Upper lobe of left lung (tissue), 4 donors: ENCODE measurements at regions not wholly inside any gene's neighbourhood (a gene's known extent, or its start where the extent isn't known, plus 50 kb on each side); places are given as distances from the start of the nearest gene placed in this dataset.
A peak's percentile ranks its signal among the peaks of the same experiment; 100 is the strongest.

Experiments used
- EP300 ChIP-seq, 4 donors: sonication (generic); formaldehyde crosslinking; IDR thresholded peaks; one replicate each; pipeline ENCODE4 v1.5.1; 2017; ENCODE audit warnings: antibody characterized with exemption in 4 of 4, control low read depth in 2 of 4
- POLR2A ChIP-seq, 4 donors: fragments of 450-650 bp; IDR thresholded peaks; one replicate each; pipeline ENCODE4 v1.5.1; 2016 to 2017; ENCODE audit warnings: antibody characterized with exemption in 4 of 4, mild to moderate bottlenecking in 2 of 4
- POLR2AphosphoS5 ChIP-seq, 2 donors: sonication (generic); formaldehyde crosslinking; IDR thresholded peaks; one replicate each; pipeline ENCODE4 v1.5.1; 2017; ENCODE audit warnings: antibody characterized with exemption in 2 of 2
- TF ChIP-seq, protein P1 (sequence below), 6 experiments: fragments of 450-650 bp in 4 of 6; fragments of 200-600 bp in 2 of 6; sonication (generic) in 2 of 6; IDR thresholded peaks; one replicate each; pipeline ENCODE4 v1.5.1; 2016 to 2019; ENCODE audit warnings: antibody characterized with exemption in 6 of 6

DNA sequence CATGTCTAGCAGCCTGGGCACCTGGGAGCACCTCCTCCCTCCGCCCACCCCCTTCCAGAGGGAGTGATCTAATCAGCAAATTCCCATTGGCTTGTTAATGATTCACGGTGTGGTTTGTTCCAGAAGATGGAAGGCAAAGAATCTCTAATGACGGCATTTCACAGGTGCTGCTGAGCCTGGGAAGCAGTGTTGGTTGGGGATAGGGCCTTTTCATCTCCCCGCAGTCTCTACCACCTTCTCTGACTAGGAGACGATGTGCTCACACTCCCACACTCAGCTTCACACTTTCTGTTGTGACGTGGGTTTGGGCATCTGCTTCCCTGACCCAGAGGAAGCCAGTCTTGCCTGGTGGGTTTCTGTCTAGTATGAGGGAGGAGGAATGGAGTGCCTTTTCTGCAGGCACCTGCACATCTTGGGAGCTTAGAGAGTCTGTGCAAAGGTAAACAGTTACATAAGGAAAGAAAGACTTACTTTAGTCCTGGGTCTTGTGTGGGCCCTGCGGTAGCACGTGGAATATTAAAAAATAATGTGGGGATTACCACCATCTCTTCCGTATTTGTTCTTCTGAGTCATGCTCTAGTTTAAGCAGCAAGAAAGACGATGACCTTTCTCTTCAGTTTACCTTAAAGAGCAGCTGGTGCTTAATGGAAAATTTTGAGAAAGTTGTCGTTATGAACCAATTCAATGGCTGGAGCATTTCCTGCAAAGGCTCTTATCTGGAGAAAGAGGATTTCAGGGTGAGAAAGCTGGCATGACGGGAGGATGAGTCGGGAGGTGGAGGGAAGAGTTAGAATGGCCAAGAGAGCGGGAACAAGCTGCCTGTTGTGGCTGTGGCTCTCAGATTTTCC is 70.6 kb upstream of the ARHGAP5 start:
- TF ChIP-seq POLR2AphosphoS5 (IDR thresholded peaks at IDR 0.05) (no peak), EP300 (IDR thresholded peaks at IDR 0.05) (peak in 1 of 4 donors; percentile 64), POLR2A (IDR thresholded peaks at IDR 0.05) (no peak)
- TF ChIP-seq, protein P1, sequence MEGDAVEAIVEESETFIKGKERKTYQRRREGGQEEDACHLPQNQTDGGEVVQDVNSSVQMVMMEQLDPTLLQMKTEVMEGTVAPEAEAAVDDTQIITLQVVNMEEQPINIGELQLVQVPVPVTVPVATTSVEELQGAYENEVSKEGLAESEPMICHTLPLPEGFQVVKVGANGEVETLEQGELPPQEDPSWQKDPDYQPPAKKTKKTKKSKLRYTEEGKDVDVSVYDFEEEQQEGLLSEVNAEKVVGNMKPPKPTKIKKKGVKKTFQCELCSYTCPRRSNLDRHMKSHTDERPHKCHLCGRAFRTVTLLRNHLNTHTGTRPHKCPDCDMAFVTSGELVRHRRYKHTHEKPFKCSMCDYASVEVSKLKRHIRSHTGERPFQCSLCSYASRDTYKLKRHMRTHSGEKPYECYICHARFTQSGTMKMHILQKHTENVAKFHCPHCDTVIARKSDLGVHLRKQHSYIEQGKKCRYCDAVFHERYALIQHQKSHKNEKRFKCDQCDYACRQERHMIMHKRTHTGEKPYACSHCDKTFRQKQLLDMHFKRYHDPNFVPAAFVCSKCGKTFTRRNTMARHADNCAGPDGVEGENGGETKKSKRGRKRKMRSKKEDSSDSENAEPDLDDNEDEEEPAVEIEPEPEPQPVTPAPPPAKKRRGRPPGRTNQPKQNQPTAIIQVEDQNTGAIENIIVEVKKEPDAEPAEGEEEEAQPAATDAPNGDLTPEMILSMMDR (IDR thresholded peaks at IDR 0.05), result no peak
